ENCODE measurements at regions not wholly inside any gene's neighbourhood (a gene's known extent, or its start where the extent isn't known, plus 50 kb on each side); places are given as distances from the start of the nearest gene placed in this dataset.
"Not testable (repeated sequence)": the region's sequence is repeated elsewhere in the genome, so short reads cannot be mapped to it uniquely, and the experiment has no call there.

DNA sequence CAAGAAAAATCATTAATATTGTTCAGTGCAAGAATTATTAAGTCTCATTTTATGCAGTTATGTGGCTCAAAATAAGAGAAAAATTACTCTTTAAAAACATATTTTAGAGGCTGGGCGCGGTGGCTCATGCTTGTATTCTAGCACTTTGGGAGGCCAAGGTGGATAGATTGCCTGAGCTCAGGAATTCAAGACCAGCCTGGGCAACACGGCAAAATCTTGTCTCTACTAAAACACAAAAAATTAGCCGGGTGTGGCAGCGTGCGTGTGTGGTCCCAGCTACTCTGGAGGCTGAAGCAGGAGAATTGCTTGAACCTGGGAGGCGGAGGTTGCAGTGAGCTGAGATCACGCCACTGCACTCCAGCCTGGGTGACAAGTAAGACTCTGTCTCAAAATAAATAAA lies 87.9 kb upstream of the STK39 start:
- TF ChIP-seq EZH2 (IDR thresholded peaks at IDR 0.05; ENCODE audit: borderline replicate concordance, low read depth, low read length, severe bottlenecking); POLR2AphosphoS5 (IDR thresholded peaks at IDR 0.05; ENCODE audit: insufficient read depth, low read depth, low read length); POLR2A (IDR thresholded peaks at IDR 0.05; ENCODE audit: low read depth, low read length); JUN (IDR thresholded peaks at IDR 0.05; ENCODE audit: borderline replicate concordance, insufficient read depth, insufficient read length, low read depth): not testable (repeated sequence)
- TF ChIP-seq, protein P1, sequence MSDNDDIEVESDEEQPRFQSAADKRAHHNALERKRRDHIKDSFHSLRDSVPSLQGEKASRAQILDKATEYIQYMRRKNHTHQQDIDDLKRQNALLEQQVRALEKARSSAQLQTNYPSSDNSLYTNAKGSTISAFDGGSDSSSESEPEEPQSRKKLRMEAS (IDR thresholded peaks at IDR 0.05; ENCODE audit: insufficient read depth, insufficient read length): not testable (repeated sequence)

All from endothelial cell of umbilical vein (primary cell).